CD14-positive monocyte (primary cell): ENCODE measurements at regions not wholly inside any gene's neighbourhood (a gene's known extent, or its start where the extent isn't known, plus 50 kb on each side); places are given as distances from the start of the nearest gene placed in this dataset.

Experiments used
- DNase-seq, 3 donors: peaks; one replicate each; pipeline ENCODE4 v3.0.0-alpha.2; 2011 to 2022
- H2AFZ ChIP-seq: 2 replicates; pipeline ENCODE4 v1.6.0; 2012; ENCODE audit warnings: mild to moderate bottlenecking, low read depth, low read length, inconsistent platforms; ENCODE audit not compliant: insufficient read depth, poor library complexity, severe bottlenecking
- H3K27ac ChIP-seq, 2 donors: 1 replicate in 1 of 2; 2 replicates in 1 of 2; pipeline ENCODE4 v1.5.1; 2012 to 2013; ENCODE audit warnings: low read length in 2 of 2, control low read depth in 1 of 2, inconsistent platforms in 1 of 2, low read depth in 1 of 2, mild to moderate bottlenecking in 1 of 2
- H3K27me3 ChIP-seq, 2 donors: one replicate each; pipeline versions ENCODE4 v1.6.0 to v1.6.1; 2011 to 2013; ENCODE audit warnings: low read length in 2 of 2; ENCODE audit not compliant: control insufficient read depth in 2 of 2, insufficient read depth in 2 of 2
- H3K36me3 ChIP-seq, 2 donors: replicated peaks in 1 of 2; 1 replicate in 1 of 2; 2 replicates in 1 of 2; pipeline versions ENCODE4 v1.5.1 to v1.6.1; 2012 to 2013; ENCODE audit warnings: low read length in 2 of 2, control low read depth in 1 of 2, inconsistent platforms in 1 of 2, mild to moderate bottlenecking in 1 of 2; ENCODE audit not compliant: insufficient read depth in 2 of 2, control insufficient read depth in 1 of 2
- H3K4me1 ChIP-seq, 2 donors: 1 replicate in 1 of 2; 2 replicates in 1 of 2; pipeline versions ENCODE4 v1.5.1 to v1.6.1; 2012 to 2013; ENCODE audit warnings: low read length in 2 of 2, control low read depth in 1 of 2, inconsistent platforms in 1 of 2, mild to moderate bottlenecking in 1 of 2, moderate library complexity in 1 of 2; ENCODE audit not compliant: insufficient read depth in 2 of 2, control insufficient read depth in 1 of 2
- H3K4me2 ChIP-seq: replicated peaks from 2 replicates; pipeline ENCODE3; 2012; ENCODE audit warnings: low read length, moderate library complexity, mild to moderate bottlenecking; ENCODE audit not compliant: poor library complexity, severe bottlenecking; ENCODE audit errors: extremely low read depth
- H3K4me3 ChIP-seq, 3 experiments: fragments of 200-600 bp in 1 of 3; sonication (generic) in 1 of 3; replicated peaks in 1 of 3; 1 replicate in 2 of 3; 2 replicates in 1 of 3; pipeline ENCODE4 v1.5.1; 2011 to 2013; ENCODE audit warnings: low read length in 3 of 3, mild to moderate bottlenecking in 3 of 3, control low read depth in 2 of 3, low read depth in 2 of 3, inconsistent platforms in 1 of 3, moderate library complexity in 1 of 3
- H3K79me2 ChIP-seq: 2 replicates; pipeline ENCODE4 v1.6.0; 2012; ENCODE audit warnings: mild to moderate bottlenecking, control low read depth, inconsistent platforms, low read length, moderate library complexity; ENCODE audit not compliant: insufficient read depth
- H3K9ac ChIP-seq: 2 replicates; pipeline ENCODE4 v1.6.0; 2017; ENCODE audit warnings: low read length, mild to moderate bottlenecking; ENCODE audit not compliant: insufficient read depth, poor library complexity, severe bottlenecking
- H3K9me3 ChIP-seq, 2 donors: replicated peaks in 1 of 2; 1 replicate in 1 of 2; 2 replicates in 1 of 2; pipeline versions ENCODE4 v1.5.1 to v1.6.1; 2012 to 2013; ENCODE audit warnings: low read length in 2 of 2, control low read depth in 1 of 2; ENCODE audit not compliant: control insufficient read depth in 1 of 2, insufficient read depth in 1 of 2
- H4K20me1 ChIP-seq: 2 replicates; pipeline ENCODE4 v1.6.0; 2012; ENCODE audit warnings: mild to moderate bottlenecking, low read length, control low read depth, moderate library complexity; ENCODE audit not compliant: insufficient read depth
- H3K27ac Mint-ChIP-seq, 7 donors: one replicate each; pipeline ENCODE4 v1.8.0; 2020; ENCODE audit warnings: mild to moderate bottlenecking in 7 of 7, mixed read lengths in 7 of 7, moderate library complexity in 6 of 7, inconsistent platforms in 2 of 7
- H3K27me3 Mint-ChIP-seq, 3 donors: one replicate each; pipeline ENCODE4 v1.8.0; 2021 to 2022; ENCODE audit warnings: low read depth in 3 of 3, mild to moderate bottlenecking in 3 of 3, mixed read lengths in 3 of 3, moderate library complexity in 3 of 3, inconsistent platforms in 1 of 3
- H3K36me3 Mint-ChIP-seq, 2 donors: one replicate each; pipeline ENCODE4 v1.8.0; 2020; ENCODE audit warnings: mixed read lengths in 2 of 2, inconsistent platforms in 1 of 2, mild to moderate bottlenecking in 1 of 2
- H3K4me1 Mint-ChIP-seq: one replicate; pipeline ENCODE4 v1.8.0; 2020; ENCODE audit warnings: mild to moderate bottlenecking, mixed read lengths
- H3K4me3 Mint-ChIP-seq, 2 donors: one replicate each; pipeline ENCODE4 v1.8.0; 2020; ENCODE audit warnings: mild to moderate bottlenecking in 2 of 2, mixed read lengths in 2 of 2, moderate library complexity in 1 of 2
- H3K9me3 Mint-ChIP-seq, 7 donors: one replicate each; pipeline ENCODE4 v1.8.0; 2020 to 2022; ENCODE audit warnings: mixed read lengths in 7 of 7, mild to moderate bottlenecking in 6 of 7, moderate library complexity in 6 of 7, inconsistent platforms in 2 of 7
- CTCF ChIP-seq: fragments of 200-600 bp; IDR thresholded peaks from one replicate; pipeline ENCODE4 v1.8.0; 2022; ENCODE audit warnings: antibody characterized with exemption, mild to moderate bottlenecking
- WGBS: methylation state at CpG from one replicate; pipeline ENCODE4 v1.1.5; 2013; ENCODE audit warnings: missing lambda C conversion rate; ENCODE audit not compliant: insufficient coverage; 5-methylcytosine and 5-hydroxymethylcytosine counted together
- intact Hi-C, 2 donors: fragments of 100-400 bp; cut with micrococcal nuclease; formaldehyde crosslinking; loops; one replicate each; pipeline versions ENCODE4 v1.15.0 to v1.15.1; 2023

DNA sequence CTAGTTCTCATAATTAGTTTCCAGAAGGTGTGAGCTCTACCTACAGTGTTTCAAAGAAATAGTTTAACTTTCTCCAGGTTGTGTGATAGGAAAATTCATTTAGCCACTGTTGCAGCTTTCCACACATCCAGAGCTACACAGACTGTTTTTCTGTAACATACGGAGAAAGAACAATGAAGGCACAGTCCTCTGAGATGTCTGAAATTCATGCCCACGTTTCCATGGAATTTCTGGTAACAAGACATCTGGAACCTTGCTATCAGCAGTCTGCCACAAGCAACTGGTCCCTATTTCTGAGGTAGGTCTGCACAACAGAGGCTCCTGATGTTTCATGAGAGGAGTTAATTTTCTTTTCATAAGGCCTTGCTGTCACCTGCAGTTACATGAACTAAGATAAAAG is 273.3 kb upstream of the C11orf87 start:
- H3K4me1 Mint-ChIP-seq, result no peaks in the 10 kb centered on the region
- H3K27me3 ChIP-seq, result no peaks in the 10 kb centered on the region
- intact Hi-C loops, result no loop called here

DNA sequence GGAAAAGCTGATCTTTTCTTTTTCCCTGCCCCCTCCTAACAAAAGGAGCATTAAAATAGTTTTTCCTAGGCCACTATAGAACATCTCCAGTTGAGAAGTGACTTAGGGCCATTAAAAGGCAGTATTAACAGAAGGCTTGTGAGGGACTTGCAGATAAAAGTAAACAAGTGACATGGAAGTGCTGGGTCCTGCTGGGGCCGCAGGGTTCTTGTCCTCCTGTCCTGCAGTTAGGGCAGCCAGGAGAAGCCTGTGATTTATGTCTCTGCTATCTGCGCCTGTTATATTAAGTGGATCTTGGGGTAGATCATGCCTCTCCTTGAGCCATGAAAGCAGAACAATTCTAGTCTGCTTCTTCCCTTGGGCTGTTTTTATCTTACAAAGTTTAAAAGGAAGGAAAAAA is 271.4 kb upstream of the C11orf87 start:
- H3K36me3 ChIP-seq, result no peaks in the 10 kb centered on the region

More for the DNA sequence above, 273.3 kb upstream of the C11orf87 start:
- H3K36me3 ChIP-seq, result no peaks in the 10 kb centered on the region
- no peak for TF ChIP-seq CTCF
- no peak overlapping the region for H3K27ac Mint-ChIP-seq
- 100% methylated on average over 2 of the region's 2 CpGs for WGBS
- no peaks in the 10 kb centered on the region for H3K79me2 ChIP-seq
- no peaks in the 10 kb centered on the region for H3K9me3 ChIP-seq
- no peak overlapping the region for H3K4me3 ChIP-seq
- no peak overlapping the region for H3K9ac ChIP-seq
- no peaks in the 10 kb centered on the region for H4K20me1 ChIP-seq
- no peak for DNase-seq
- H3K36me3 Mint-ChIP-seq, result no peaks in the 10 kb centered on the region
- peaks cover 0 to 9% (median 3%) of the 10 kb centered on the region in 7 donors for H3K9me3 Mint-ChIP-seq
- H2AFZ ChIP-seq, result no peak overlapping the region
- peaks cover 0 to 3% (median 2%) of the 10 kb centered on the region in 3 donors for H3K27me3 Mint-ChIP-seq
- H3K4me1 ChIP-seq, result no peaks in the 10 kb centered on the region
- no peak overlapping the region for H3K4me2 ChIP-seq
- no peak overlapping the region for H3K27ac ChIP-seq
- H3K4me3 Mint-ChIP-seq, result no peak overlapping the region

More for the DNA sequence above, 271.4 kb upstream of the C11orf87 start:
- no peaks in the 10 kb centered on the region for H3K4me1 ChIP-seq
- H3K36me3 Mint-ChIP-seq, result no peaks in the 10 kb centered on the region
- WGBS, result 100% methylated on average over 1 of the region's 2 CpGs
- no peaks in the 10 kb centered on the region for H4K20me1 ChIP-seq
- no peak for DNase-seq
- no peak overlapping the region for H3K4me2 ChIP-seq
- H3K27ac Mint-ChIP-seq, result no peak overlapping the region
- peaks cover 0 to 3% (median 2%) of the 10 kb centered on the region in 3 donors for H3K27me3 Mint-ChIP-seq
- H3K4me3 Mint-ChIP-seq, result no peak overlapping the region
- no peaks in the 10 kb centered on the region for H3K4me1 Mint-ChIP-seq
- H3K9me3 ChIP-seq, result no peaks in the 10 kb centered on the region
- H2AFZ ChIP-seq, result no peak overlapping the region
- intact Hi-C loops, result no loop called here
- H3K9ac ChIP-seq, result no peak overlapping the region
- no peak for TF ChIP-seq CTCF
- H3K27me3 ChIP-seq, result no peaks in the 10 kb centered on the region
- H3K4me3 ChIP-seq, result no peak overlapping the region
- no peak overlapping the region for H3K27ac ChIP-seq
- no peaks in the 10 kb centered on the region for H3K79me2 ChIP-seq
- H3K9me3 Mint-ChIP-seq, result peaks cover 0 to 9% (median 1%) of the 10 kb centered on the region in 7 donors
